AG09319 (cell line): ENCODE measurements at regions not wholly inside any gene's neighbourhood (a gene's known extent, or its start where the extent isn't known, plus 50 kb on each side); places are given as distances from the start of the nearest gene placed in this dataset.

ENCODE experiments used
- DNase-seq: peaks from one replicate; pipeline ENCODE4 v3.0.0-alpha.2; 2010; ENCODE audit warnings: low read depth; ENCODE audit errors: extremely low read depth
- CTCF ChIP-seq: IDR thresholded peaks from 2 replicates; pipeline ENCODE4 v1.5.1; 2011; ENCODE audit warnings: low read depth, mild to moderate bottlenecking, inconsistent platforms, low read length, moderate library complexity

- TF ChIP-seq CTCF = no peak
- DNase-seq = no peak
These were observed 1920.7 kb upstream of the CELF4 start for GRCh38 chr18:39486268-39486667.

- DNase-seq = no peak
- TF ChIP-seq CTCF = no peak
These were observed 1920.1 kb upstream of the CELF4 start for GRCh38 chr18:39485696-39486095.

GRCh38 chr18:39481281-39481680 lies 1915.7 kb upstream of the CELF4 start:
- no peak for TF ChIP-seq CTCF
- DNase-seq = no peak

- no peak for DNase-seq
- no peak for TF ChIP-seq CTCF
These were observed 1915.0 kb upstream of the CELF4 start for GRCh38 chr18:39480494-39481195.

- DNase-seq = no peak
- no peak for TF ChIP-seq CTCF
These were observed 1898.4 kb upstream of the CELF4 start for GRCh38 chr18:39464006-39464405.

GRCh38 chr18:39462436-39462835 lies 1896.8 kb upstream of the CELF4 start:
- TF ChIP-seq CTCF = no peak

GRCh38 chr18:39460136-39460535 lies 1894.5 kb upstream of the CELF4 start:
- TF ChIP-seq CTCF = no peak
- no peak for DNase-seq

More at GRCh38 chr18:39462436-39462835, 1896.8 kb upstream of the CELF4 start:
- no peak for DNase-seq
